GM19023 (cell line): ENCODE measurements at regions not wholly inside any gene's neighbourhood (a gene's known extent, or its start where the extent isn't known, plus 50 kb on each side); places are given as distances from the start of the nearest gene placed in this dataset.

ENCODE experiments used
- ATAC-seq: cut with Tn5 transposase; IDR thresholded peaks from one replicate; pipeline ENCODE4 v1.9.1; 2021; ENCODE audit warnings: mild to moderate bottlenecking, moderate library complexity; ENCODE audit not compliant: unreplicated experiment

- ATAC-seq = no peak
Observed at GRCh38 chr6:44530910-44531234, 143.4 kb downstream of the CDC5L start.

- no peak for ATAC-seq
Observed at GRCh38 chr6:44531442-44532015, 144.0 kb downstream of the CDC5L start.

GRCh38 chr6:44533421-44533820 is 145.9 kb downstream of the CDC5L start:
- no peak for ATAC-seq

GRCh38 chr6:44534291-44534690 is 146.8 kb downstream of the CDC5L start:
- no peak for ATAC-seq

- no peak for ATAC-seq
Observed at GRCh38 chr6:44535446-44535845, 147.9 kb downstream of the CDC5L start.

GRCh38 chr6:44535967-44536366 is 148.5 kb downstream of the CDC5L start:
- ATAC-seq = no peak

GRCh38 chr6:44537306-44538049 is 150.0 kb downstream of the CDC5L start:
- ATAC-seq = no peak

- ATAC-seq = no peak
Observed at GRCh38 chr6:44538131-44538806, 150.8 kb downstream of the CDC5L start.

- ATAC-seq = no peak
Observed at GRCh38 chr6:44538807-44539201, 151.3 kb downstream of the CDC5L start.

- ATAC-seq = no peak
Observed at GRCh38 chr6:44539701-44540355, 152.3 kb downstream of the CDC5L start.

- ATAC-seq = no peak
Observed at GRCh38 chr6:44540881-44541280, 153.4 kb downstream of the CDC5L start.

- ATAC-seq = no peak
Observed at GRCh38 chr6:44542401-44543116, 155.1 kb downstream of the CDC5L start.

GRCh38 chr6:44543664-44544063 is 156.2 kb downstream of the CDC5L start:
- no peak for ATAC-seq

GRCh38 chr6:44545224-44545623 is 157.7 kb downstream of the CDC5L start:
- no peak for ATAC-seq

GRCh38 chr6:44548319-44548718 is 160.8 kb downstream of the CDC5L start:
- ATAC-seq = no peak

GRCh38 chr6:44549516-44549915 is 162.0 kb downstream of the CDC5L start:
- ATAC-seq = no peak

- ATAC-seq = no peak
Observed at GRCh38 chr6:44554194-44554593, 166.7 kb downstream of the CDC5L start.

GRCh38 chr6:44554861-44555260 is 167.4 kb downstream of the CDC5L start:
- no peak for ATAC-seq

GRCh38 chr6:44556046-44556445 is 168.5 kb downstream of the CDC5L start:
- ATAC-seq = no peak

GRCh38 chr6:44558024-44558831 is 170.7 kb downstream of the CDC5L start:
- no peak for ATAC-seq
